SIG-M5 treated with dmso at 0.1 percent for 504 hours (cell line): ENCODE measurements at regions not wholly inside any gene's neighbourhood (a gene's known extent, or its start where the extent isn't known, plus 50 kb on each side); places are given as distances from the start of the nearest gene placed in this dataset.
A peak's percentile ranks its signal among the peaks of the same experiment; 100 is the strongest.

Experiments
- DNase-seq: peaks from one replicate; lab custom pipeline; 2025; ENCODE audit not compliant: unreplicated experiment; lab: John Stamatoyannopoulos, UW

GRCh38 chr10:4590807-4591206 lies 235.2 kb upstream of the AKR1E2 start:
- DNase-seq: no peak

GRCh38 chr10:4588824-4589223 lies 237.2 kb upstream of the AKR1E2 start:
- no peak for DNase-seq

GRCh38 chr10:4587466-4587865 lies 238.5 kb upstream of the AKR1E2 start:
- no peak for DNase-seq

GRCh38 chr10:4586776-4587175 lies 239.2 kb upstream of the AKR1E2 start:
- no peak for DNase-seq

- DNase-seq: no peak
Measured at GRCh38 chr10:4581929-4582328, 244.1 kb upstream of the AKR1E2 start.

- no peak for DNase-seq
Measured at GRCh38 chr10:4579844-4580243, 246.2 kb upstream of the AKR1E2 start.

- DNase-seq: no peak
Measured at GRCh38 chr10:4576206-4576605, 249.8 kb upstream of the AKR1E2 start.

GRCh38 chr10:4569151-4569550 lies 256.9 kb upstream of the AKR1E2 start:
- no peak for DNase-seq

GRCh38 chr10:4568731-4569130 lies 257.3 kb upstream of the AKR1E2 start:
- no peak for DNase-seq

GRCh38 chr10:4568086-4568485 lies 257.9 kb upstream of the AKR1E2 start:
- no peak for DNase-seq

- DNase-seq: no peak
Measured at GRCh38 chr10:4567637-4568036, 258.4 kb upstream of the AKR1E2 start.

- DNase-seq: no peak
Measured at GRCh38 chr10:4566011-4566410, 260.0 kb upstream of the AKR1E2 start.

- DNase-seq: no peak
Measured at GRCh38 chr10:4561296-4561695, 264.7 kb upstream of the AKR1E2 start.

GRCh38 chr10:4557469-4557868 lies 268.5 kb upstream of the AKR1E2 start:
- DNase-seq: no peak

GRCh38 chr10:4556527-4556926 lies 269.5 kb upstream of the AKR1E2 start:
- DNase-seq: no peak

- no peak for DNase-seq
Measured at GRCh38 chr10:4555920-4556319, 270.1 kb upstream of the AKR1E2 start.

- DNase-seq: no peak
Measured at GRCh38 chr10:4549139-4549653, 276.8 kb upstream of the AKR1E2 start.

GRCh38 chr10:4546931-4547330 lies 279.1 kb upstream of the AKR1E2 start:
- DNase-seq: no peak

GRCh38 chr10:4546500-4546899 lies 279.5 kb upstream of the AKR1E2 start:
- DNase-seq: no peak

- no peak for DNase-seq
Measured at GRCh38 chr10:4545062-4545461, 280.9 kb upstream of the AKR1E2 start.

- no peak for DNase-seq
Measured at GRCh38 chr10:4543938-4544533, 282.0 kb upstream of the AKR1E2 start.

GRCh38 chr10:4541292-4541691 lies 284.7 kb upstream of the AKR1E2 start:
- DNase-seq: peak; percentile 46

GRCh38 chr10:4538016-4538415 lies 288.0 kb upstream of the AKR1E2 start:
- no peak for DNase-seq
